Neural cell (in vitro differentiated cells): ENCODE measurements at regions not wholly inside any gene's neighbourhood (a gene's known extent, or its start where the extent isn't known, plus 50 kb on each side); places are given as distances from the start of the nearest gene placed in this dataset.

Source experiments
- CTCF ChIP-seq: fragments of 450-650 bp; IDR thresholded peaks from 2 replicates; pipeline ENCODE4 v1.5.1; 2014; ENCODE audit warnings: antibody characterized with exemption, mild to moderate bottlenecking, moderate library complexity; ENCODE audit not compliant: poor library complexity, severe bottlenecking
- EP300 ChIP-seq: fragments of 450-650 bp; conservative IDR thresholded peaks from 2 replicates; pipeline ENCODE4 v1.6.1; 2014; ENCODE audit warnings: antibody characterized with exemption, mild to moderate bottlenecking, moderate library complexity; ENCODE audit not compliant: poor library complexity, severe bottlenecking
- EZH2 ChIP-seq: fragments of 200-600, 300-800 bp; shearing (Covaris generic), sonication (generic); IDR thresholded peaks from 2 replicates; pipeline ENCODE4 v1.6.1; 2014; ENCODE audit warnings: antibody characterized with exemption, low read length, borderline replicate concordance, mild to moderate bottlenecking; ENCODE audit not compliant: insufficient read depth, poor library complexity, severe bottlenecking
- POLR2AphosphoS5 ChIP-seq: IDR thresholded peaks from 2 replicates; pipeline ENCODE4 v1.6.1; 2012
- RAD21 ChIP-seq: fragments of 450-650 bp; conservative IDR thresholded peaks from 2 replicates; pipeline ENCODE4 v1.6.1; 2014; ENCODE audit warnings: antibody characterized with exemption, mild to moderate bottlenecking, moderate library complexity
- REST ChIP-seq: IDR thresholded peaks from 2 replicates; pipeline ENCODE4 v1.6.1; 2012; ENCODE audit warnings: borderline replicate concordance
- TAF1 ChIP-seq: IDR thresholded peaks from 2 replicates; pipeline ENCODE4 v1.6.1; 2012; ENCODE audit warnings: low read depth

GRCh38 chr13:53105477-53105876 is 76.9 kb downstream of the OLFM4 start:
- no peak for TF ChIP-seq EP300
- TF ChIP-seq CTCF, result no peak
- no peak for TF ChIP-seq REST
- no peak for TF ChIP-seq POLR2AphosphoS5
- TF ChIP-seq EZH2, result no peak
- TF ChIP-seq RAD21, result no peak
- TF ChIP-seq TAF1, result no peak
